ENCODE measurements at regions not wholly inside any gene's neighbourhood (a gene's known extent, or its start where the extent isn't known, plus 50 kb on each side); places are given as distances from the start of the nearest gene placed in this dataset.
"Not testable (repeated sequence)": the region's sequence is repeated elsewhere in the genome, so short reads cannot be mapped to it uniquely, and the experiment has no call there.

GRCh38 chr1:221263831-221264767, 384.9 kb downstream of the HLX start:
- peak; percentile 82 for DNase-seq

DNA sequence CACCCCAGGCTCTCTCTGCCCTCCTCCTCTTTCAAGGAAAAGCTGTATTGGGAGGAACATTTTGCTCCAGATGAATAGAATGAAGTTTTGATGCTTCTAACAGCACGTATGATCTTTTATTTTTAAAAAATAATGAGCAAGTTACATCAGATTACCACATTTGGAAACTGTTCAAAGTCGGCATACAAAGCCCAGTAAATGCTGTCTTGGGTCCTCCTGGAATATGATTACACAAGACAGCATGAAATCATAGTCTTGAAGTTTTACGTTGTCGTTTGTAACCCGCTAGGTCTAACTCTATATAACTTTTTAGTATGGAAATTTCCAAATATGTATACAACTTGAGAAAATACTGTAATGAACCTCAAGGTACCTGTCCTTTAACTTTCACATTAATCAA, 385.6 kb downstream of the HLX start:
- no peak for DNase-seq

DNA sequence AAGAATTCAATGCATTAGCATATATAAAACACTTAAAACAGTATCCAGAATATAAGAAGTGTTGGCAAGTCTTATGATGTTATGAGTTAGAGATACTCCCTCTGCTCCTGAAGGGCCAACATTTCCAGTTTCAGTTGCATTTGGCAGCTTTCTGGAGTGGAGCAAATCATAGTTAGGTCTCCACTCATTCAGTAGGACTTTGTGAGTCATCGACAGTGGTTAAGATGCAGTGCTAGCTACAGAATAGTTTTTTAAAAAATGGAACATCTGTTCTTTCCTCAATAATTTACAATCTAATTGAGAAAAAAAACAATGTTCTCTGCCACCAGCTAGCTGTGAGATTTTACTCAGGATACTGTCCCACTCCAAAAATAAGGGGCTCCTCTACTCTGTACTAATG, 389.1 kb downstream of the HLX start:
- no peak for DNase-seq

DNA sequence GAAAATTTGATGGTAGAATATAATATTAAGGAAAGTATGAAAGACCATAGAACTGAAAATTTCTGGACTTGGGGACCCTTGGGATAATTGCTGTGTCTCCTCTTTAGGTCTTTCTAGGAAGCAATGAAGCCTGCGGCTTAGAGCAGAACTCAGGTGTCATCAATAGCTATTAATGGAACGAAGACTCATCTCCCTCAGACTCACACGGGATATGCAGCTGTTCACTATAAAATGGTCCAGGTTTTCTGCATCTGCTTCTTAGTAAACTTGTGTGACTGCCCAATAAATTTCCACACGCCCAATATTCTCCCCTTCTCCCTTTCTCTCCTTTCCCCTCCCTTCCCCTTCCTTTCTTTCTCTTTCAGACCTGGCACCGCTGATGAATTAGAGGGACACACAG, 392.5 kb downstream of the HLX start:
- no peak for DNase-seq

DNA sequence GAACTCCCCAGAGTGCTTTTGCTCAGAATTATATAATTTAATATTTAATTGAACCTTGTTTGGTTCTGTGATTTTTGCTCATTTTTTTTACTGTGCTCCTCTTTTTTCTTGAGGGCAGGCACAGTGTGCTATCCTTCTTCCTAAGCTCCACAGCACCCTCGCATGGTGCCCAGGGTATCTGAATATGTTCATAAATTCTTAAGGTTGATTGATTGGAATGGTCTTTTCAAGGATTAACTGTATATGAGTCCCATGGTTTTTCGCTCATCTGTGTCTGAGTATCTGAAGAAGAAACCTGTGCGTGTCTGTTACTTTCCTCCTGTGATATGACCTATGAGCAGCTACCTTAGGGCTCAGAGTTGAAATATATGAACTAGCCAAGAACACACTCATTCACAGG, 393.7 kb downstream of the HLX start:
- no peak for DNase-seq

GRCh38 chr1:221274373-221274772, 395.1 kb downstream of the HLX start:
- DNase-seq: peak; percentile 99

DNA sequence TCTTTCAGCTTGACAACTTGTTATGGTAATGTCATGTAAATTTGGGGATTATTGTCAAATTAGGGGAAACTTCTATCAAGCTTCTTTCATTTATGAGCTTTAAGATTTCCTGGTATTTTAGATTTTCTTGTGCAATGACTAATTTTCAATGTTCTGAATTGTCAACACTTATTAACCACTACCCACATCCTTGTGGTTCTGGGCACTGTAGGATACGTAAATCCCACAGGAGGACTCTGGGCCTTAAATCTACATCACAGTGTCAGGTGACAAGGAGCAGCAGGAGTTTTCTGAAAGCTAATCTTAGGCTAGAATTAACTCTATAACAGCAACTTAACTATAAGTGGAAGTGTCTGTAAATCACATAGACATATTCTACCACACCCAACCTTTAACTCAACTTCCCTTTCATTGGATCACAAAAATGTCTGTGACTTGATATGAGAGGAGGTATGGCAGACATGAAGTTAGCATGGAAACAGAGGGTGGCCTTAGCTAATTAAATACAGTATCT, 397.7 kb downstream of the HLX start:
- DNase-seq: no peak

- DNase-seq: no peak
Observed at GRCh38 chr1:221279146-221279545, 399.9 kb downstream of the HLX start.

GRCh38 chr1:221283532-221283931, 404.3 kb downstream of the HLX start:
- DNase-seq: no peak

DNA sequence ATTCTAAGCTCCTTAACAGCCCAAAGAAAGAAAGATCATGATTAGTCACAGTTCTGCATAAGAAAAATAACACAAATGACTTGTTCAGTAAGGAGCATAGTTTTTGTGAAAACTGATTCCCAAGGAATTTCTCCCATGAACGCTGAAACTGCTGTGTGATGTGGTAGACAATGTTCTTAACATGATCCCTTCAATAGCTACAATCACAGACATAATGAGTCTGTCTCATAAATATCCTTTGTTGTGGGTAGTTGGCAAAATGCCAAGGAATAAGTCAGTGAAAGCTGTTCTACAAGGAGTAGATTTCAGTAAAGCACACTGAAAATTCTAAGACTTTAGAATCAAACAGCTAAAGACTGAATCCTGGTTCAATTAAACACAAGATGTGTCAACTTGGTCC, 404.8 kb downstream of the HLX start:
- DNase-seq: peak; percentile 87

- not testable (repeated sequence) for DNase-seq
Observed at GRCh38 chr1:221284991-221285390, 405.7 kb downstream of the HLX start.

DNA sequence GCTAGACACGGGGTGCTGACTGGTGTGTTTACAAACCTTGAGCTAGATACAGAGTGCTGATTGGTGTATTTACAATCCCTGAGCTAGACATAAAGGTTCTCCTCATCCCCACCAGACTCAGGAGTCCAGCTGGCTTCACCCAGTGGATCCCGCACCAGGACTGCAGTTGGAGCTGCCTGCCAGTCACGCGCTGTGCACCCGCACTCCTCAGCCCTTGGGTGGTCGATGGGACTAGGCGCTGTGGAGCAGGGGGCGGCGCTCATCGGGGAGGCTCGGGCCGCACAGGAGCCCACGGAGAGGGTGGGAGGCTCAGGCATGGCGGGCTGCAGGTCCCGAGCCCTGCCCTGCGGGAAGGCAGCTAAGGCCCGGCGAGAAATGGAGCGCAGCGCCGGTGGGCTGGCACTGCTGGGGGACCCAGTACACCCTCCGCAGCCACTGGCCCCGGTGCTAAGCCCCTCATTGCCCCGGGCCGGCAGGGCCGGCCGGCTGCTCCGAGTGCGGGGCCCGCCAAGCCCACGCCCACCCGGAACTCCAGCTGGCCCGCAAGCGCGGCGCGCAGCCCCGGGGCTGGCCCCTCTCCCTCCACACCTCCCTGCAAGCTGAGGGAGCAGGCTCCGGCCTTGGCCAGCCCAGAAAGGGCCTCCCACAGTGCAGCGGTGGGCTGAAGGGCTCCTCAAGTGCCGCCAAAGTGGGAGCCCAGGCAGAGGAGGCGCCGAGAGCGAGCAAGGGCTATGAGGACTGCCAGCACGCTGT, 406.4 kb downstream of the HLX start:
- not testable (repeated sequence) for DNase-seq

GRCh38 chr1:221286399-221286798, 407.2 kb downstream of the HLX start:
- DNase-seq: peak; percentile 47

DNA sequence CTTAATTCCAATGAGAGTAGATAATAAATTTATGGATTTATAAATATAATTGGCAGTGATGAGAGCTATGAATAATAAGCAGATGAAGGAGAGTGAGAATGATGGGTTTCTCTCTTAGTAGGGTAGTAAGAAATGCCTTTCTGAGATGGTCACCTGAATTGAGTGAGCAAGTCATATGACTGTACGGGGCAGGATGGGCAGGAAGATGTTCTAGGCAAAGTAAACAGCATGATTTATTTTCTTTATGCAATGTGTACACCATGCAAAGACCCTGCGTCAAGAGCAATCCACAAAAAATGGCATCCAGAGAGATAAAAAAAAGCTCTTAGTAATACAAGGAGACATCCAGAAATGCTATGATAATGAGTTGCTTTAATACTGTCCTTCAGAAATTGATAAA, 409.9 kb downstream of the HLX start:
- no peak for DNase-seq

DNA sequence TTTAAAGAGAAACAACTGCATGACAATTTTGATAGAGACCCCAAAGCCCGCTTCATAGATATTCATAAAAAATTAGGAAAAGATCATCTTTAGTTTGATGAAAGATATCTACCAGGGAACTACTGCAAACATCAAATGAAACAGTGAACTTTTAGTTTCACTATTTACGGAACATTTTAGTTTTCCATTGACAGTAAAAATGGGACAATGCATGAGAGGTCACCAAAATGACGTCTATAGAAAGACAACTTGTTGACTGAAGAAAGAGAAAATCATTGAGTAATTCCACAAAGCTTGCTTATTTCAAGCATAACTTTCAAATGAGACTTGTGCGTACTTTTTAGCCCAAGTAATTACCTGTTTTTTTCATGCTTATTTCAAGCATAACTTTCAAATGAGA, 411.4 kb downstream of the HLX start:
- DNase-seq: no peak

- no peak for DNase-seq
Observed at GRCh38 chr1:221291113-221291512, 411.9 kb downstream of the HLX start.

GRCh38 chr1:221292652-221293051, 413.4 kb downstream of the HLX start:
- peak; percentile 7 for DNase-seq

GRCh38 chr1:221294242-221294641, 415.0 kb downstream of the HLX start:
- no peak for DNase-seq

DNA sequence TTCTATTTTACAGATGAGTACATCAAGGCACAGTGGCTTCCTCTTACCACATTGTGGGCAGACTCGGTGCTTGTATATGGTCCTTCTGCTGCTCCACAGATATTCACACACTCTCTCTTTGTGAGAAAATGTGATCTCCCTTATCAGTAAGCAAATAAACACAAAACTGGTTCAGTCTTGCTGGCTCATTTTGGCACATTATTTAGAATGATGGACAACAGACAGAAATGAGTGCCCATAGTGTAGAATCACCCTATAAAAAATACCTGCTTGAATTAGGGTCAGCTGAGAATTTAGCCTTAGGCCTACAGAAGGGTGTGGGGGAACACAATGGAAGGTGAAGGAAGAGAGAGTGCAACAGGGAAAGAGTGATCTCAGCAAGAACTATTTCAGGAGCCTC, 423.1 kb downstream of the HLX start:
- peak; percentile 68 for DNase-seq

DNA sequence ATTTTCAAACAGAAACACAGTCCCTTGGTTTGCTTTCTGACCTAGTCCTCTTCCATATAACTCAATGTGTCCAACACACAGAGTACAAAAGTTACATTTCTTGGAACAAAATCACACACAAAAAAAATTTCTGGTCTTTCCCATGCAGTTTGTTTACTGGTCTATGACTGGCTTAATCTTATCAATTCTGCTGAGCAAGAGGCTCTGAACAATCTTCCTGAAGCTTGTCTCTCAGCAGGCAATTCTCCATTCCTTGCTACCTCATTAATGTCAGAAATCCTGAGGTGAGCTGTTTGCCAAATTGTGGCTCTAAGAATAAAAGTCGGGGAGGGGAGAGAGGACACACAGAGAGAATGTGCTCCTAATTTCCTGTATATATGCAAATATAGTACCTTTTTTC, 423.6 kb downstream of the HLX start:
- DNase-seq: peak; percentile 28

- no peak for DNase-seq
Observed at GRCh38 chr1:221303623-221304022, 424.4 kb downstream of the HLX start.

GRCh38 chr1:221306239-221306638, 427.0 kb downstream of the HLX start:
- DNase-seq: no peak

GRCh38 chr1:221308534-221309511, 429.6 kb downstream of the HLX start:
- DNase-seq: no peak
